ENCODE measurements at regions not wholly inside any gene's neighbourhood (a gene's known extent, or its start where the extent isn't known, plus 50 kb on each side); places are given as distances from the start of the nearest gene placed in this dataset.

GRCh38 chr18:8478968-8479370 is 130.3 kb upstream of the RAB12 start:
- TF ChIP-seq CTCF (IDR thresholded peaks at IDR 0.05) (no peak), POLR2A (IDR thresholded peaks at IDR 0.05) (no peak)

Data from breast epithelium (tissue), 3 donors.